NT2/D1 (cell line): ENCODE measurements at regions not wholly inside any gene's neighbourhood (a gene's known extent, or its start where the extent isn't known, plus 50 kb on each side); places are given as distances from the start of the nearest gene placed in this dataset.

Source experiments
- DNase-seq: peaks from one replicate; pipeline ENCODE4 v3.0.0-alpha.2; 2011; ENCODE audit warnings: low read depth, low spot score
- H3K27me3 ChIP-seq: 2 replicates; pipeline ENCODE4 v1.6.0; 2011; ENCODE audit warnings: mild to moderate bottlenecking; ENCODE audit not compliant: insufficient read length, insufficient read depth
- H3K36me3 ChIP-seq: 2 replicates; pipeline ENCODE4 v1.6.1; 2011; ENCODE audit warnings: mild to moderate bottlenecking, low read length, mixed read lengths; ENCODE audit not compliant: insufficient read depth, insufficient read length
- H3K4me1 ChIP-seq: 2 replicates; pipeline ENCODE4 v1.5.1; 2011; ENCODE audit not compliant: insufficient read depth, insufficient read length
- H3K4me3 ChIP-seq: 2 replicates; pipeline ENCODE4 v1.5.1; 2011; ENCODE audit warnings: low read depth; ENCODE audit not compliant: insufficient read length
- H3K9ac ChIP-seq: 2 replicates; pipeline ENCODE4 v1.6.0; 2011; ENCODE audit warnings: low read depth; ENCODE audit not compliant: insufficient read length
- H3K9me3 ChIP-seq: 2 replicates; pipeline ENCODE4 v1.5.1; 2011; ENCODE audit warnings: mild to moderate bottlenecking, low read length; ENCODE audit not compliant: insufficient read depth
- SUZ12 ChIP-seq: IDR thresholded peaks from 2 replicates; pipeline ENCODE4 v1.6.1; 2011; ENCODE audit not compliant: insufficient read length, insufficient read depth; ENCODE audit errors: extremely low read depth
- YY1 ChIP-seq: IDR thresholded peaks from 2 replicates; pipeline ENCODE4 v1.6.1; 2011; ENCODE audit not compliant: insufficient read length, insufficient read depth
- ZNF274 ChIP-seq: IDR thresholded peaks from 2 replicates; pipeline ENCODE4 v1.6.1; 2011; ENCODE audit warnings: mild to moderate bottlenecking, low read depth, low read length

DNA sequence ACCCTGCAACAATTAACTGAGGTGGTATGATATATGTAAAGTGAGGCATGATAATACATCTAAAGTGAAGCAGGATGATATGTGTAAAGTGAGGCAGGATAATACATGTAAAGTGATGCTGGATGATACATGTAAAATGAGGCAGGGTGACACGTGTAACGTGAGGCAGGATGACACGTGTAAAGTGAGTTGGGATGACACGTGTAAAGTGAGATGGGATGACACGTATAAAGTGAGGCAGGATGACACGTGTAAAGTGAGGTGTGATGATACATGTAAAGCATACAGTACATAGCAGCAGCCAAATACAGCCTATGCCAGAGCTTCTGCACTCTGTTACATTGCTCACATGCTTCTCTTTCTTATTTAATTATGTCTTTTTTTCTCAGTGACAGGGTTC lies 184.4 kb upstream of the FOXF1 start:
- DNase-seq, result no peak
- Histone ChIP-seq H3K9ac (no peak overlapping the region), H3K4me1 (peaks cover 3% of the 10 kb centered on the region), H3K9me3 (peaks cover 11% of the 10 kb centered on the region; the same call in 1 of the 2 replicates), H3K27me3 (peaks cover 5% of the 10 kb centered on the region), H3K36me3 (no peaks in the 10 kb centered on the region), H3K4me3 (no peak overlapping the region)
- no peak for TF ChIP-seq YY1
- TF ChIP-seq SUZ12, result no peak
- TF ChIP-seq ZNF274, result no peak

DNA sequence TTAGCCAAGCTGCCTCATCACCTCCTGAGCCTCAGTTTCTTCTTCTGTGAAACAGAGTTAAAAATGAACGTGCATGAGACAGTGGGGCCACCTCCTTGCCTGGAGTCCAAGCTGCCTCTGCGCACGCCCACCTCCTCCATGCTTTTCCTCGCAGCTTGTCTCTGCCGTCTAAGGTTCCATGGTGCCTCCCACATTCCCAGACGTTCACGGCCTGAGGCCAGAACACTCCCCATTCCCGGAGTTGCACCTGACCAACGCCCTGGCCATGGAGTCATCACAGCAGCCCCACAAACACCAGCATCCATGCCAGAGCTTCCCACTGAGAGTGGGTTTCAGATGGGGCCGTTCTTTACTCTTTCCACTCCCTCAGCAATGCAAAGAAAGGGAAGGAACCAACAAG lies 183.0 kb upstream of the FOXF1 start:
- Histone ChIP-seq H3K9me3 (peaks cover 11% of the 10 kb centered on the region; the same call in 1 of the 2 replicates), H3K4me3 (no peak overlapping the region), H3K4me1 (peaks cover 3% of the 10 kb centered on the region), H3K27me3 (peaks cover 8% of the 10 kb centered on the region), H3K36me3 (no peaks in the 10 kb centered on the region), H3K9ac (no peak overlapping the region)
- no peak for TF ChIP-seq YY1
- no peak for TF ChIP-seq SUZ12
- TF ChIP-seq ZNF274, result no peak
- DNase-seq, result no peak

GRCh38 chr16:86330906-86331305 lies 179.4 kb upstream of the FOXF1 start:
- H3K36me3 ChIP-seq, result no peaks in the 10 kb centered on the region
- no peak overlapping the region for H3K4me3 ChIP-seq
- no peak for TF ChIP-seq ZNF274
- TF ChIP-seq YY1, result no peak
- TF ChIP-seq SUZ12, result no peak
- no peak overlapping the region for H3K9ac ChIP-seq
- peaks cover 4% of the 10 kb centered on the region; the same call in 1 of the 2 replicates for H3K9me3 ChIP-seq
- H3K4me1 ChIP-seq, result no peaks in the 10 kb centered on the region
- no peak for DNase-seq
- H3K27me3 ChIP-seq, result peaks cover 10% of the 10 kb centered on the region

DNA sequence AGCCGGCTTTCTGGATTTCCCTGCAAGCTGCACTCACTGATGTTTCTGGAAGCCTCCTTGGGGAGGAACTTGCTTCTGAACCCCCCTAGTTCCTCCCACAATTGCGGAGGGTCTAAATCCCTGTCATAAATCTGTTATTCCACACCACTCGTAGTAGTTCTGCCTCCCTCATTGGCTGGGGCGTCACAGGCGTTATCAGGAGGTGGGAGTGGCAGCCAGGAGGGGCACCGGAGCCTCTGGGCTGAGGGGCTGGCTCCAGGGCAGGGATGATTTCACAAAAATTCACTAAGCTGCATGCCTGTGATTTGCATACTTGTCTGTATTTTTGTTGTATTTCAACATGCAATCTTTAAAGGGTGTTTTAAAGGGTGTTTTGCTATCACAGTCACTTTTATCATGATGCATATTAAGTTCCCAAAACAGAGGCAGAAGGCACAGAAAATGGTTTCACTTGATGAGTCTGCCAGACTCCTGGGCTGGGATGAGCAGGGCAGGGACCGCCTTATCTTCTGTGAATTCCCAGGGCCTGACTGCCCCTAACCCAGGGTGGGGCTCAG lies 176.2 kb upstream of the FOXF1 start:
- no peak for DNase-seq
- TF ChIP-seq YY1, result no peak
- Histone ChIP-seq H3K9me3 (peaks cover 4% of the 10 kb centered on the region; the same call in 1 of the 2 replicates), H3K4me1 (no peaks in the 10 kb centered on the region), H3K27me3 (peaks cover 10% of the 10 kb centered on the region), H3K4me3 (no peak overlapping the region), H3K36me3 (no peaks in the 10 kb centered on the region), H3K9ac (no peak overlapping the region)

DNA sequence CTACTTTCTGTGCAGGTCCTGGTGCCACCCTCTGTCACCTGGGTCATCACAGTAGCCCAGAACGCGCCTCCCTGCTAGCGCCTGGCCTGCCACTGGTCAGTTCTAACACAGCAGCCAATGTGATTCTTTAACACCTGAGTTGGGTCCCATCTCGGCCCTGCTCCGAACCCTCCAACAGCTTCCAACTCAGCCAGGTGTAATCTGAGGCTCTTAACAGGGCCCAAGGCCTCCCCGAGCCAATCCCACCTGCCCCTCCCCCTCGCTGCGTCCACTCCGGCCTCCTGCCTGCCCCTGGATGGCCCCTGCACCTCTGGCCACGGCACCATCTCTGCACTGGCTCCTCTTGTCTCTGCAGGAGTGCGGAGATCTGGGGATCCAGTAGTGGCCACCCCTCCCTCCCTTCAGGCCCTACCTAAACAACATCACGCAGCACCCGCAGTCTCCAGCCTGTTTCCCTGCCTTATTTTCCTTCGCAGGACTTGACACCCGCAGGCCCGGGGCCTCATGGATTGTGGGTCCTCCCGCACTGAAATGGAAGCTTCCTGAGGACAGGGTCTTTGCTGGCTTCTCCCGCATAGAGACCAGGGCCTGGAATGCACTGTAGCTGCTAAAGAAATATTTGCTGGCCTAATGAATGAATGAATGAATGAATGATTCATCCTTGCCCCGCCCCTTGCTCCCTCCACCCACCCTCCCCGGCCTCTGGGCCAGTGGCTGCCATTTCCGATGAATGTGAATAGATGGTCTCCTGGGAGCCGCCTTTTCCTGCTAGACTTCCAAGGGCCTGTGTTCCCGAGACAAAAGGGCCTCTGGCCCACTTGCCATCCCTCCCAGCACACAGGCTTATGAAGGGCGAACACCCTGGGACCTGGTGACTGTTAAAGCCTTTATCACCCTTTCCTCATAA lies 174.8 kb upstream of the FOXF1 start:
- Histone ChIP-seq H3K9ac (no peak overlapping the region), H3K4me3 (no peak overlapping the region), H3K9me3 (peaks cover 4% of the 10 kb centered on the region; the same call in 1 of the 2 replicates), H3K4me1 (no peaks in the 10 kb centered on the region), H3K27me3 (peaks cover 4% of the 10 kb centered on the region), H3K36me3 (no peaks in the 10 kb centered on the region)
- TF ChIP-seq YY1 (no peak), ZNF274 (no peak), SUZ12 (no peak)
- no peak for DNase-seq

- H3K9ac ChIP-seq, result no peak overlapping the region
- H3K36me3 ChIP-seq, result no peaks in the 10 kb centered on the region
- H3K27me3 ChIP-seq, result peaks cover 11% of the 10 kb centered on the region
- DNase-seq, result no peak
- peaks cover 4% of the 10 kb centered on the region; the same call in 1 of the 2 replicates for H3K9me3 ChIP-seq
- TF ChIP-seq ZNF274 (no peak), YY1 (no peak), SUZ12 (no peak)
- H3K4me1 ChIP-seq, result peaks cover 4% of the 10 kb centered on the region
- no peak overlapping the region for H3K4me3 ChIP-seq
Measured at GRCh38 chr16:86337138-86337537, 173.2 kb upstream of the FOXF1 start.

- Histone ChIP-seq H3K36me3 (no peaks in the 10 kb centered on the region), H3K4me1 (peaks cover 4% of the 10 kb centered on the region), H3K4me3 (no peak overlapping the region), H3K9ac (no peak overlapping the region), H3K27me3 (peaks cover 14% of the 10 kb centered on the region), H3K9me3 (peaks cover 4% of the 10 kb centered on the region; the same call in 1 of the 2 replicates)
- no peak for DNase-seq
- TF ChIP-seq YY1 (no peak), SUZ12 (no peak), ZNF274 (no peak)
Measured at GRCh38 chr16:86337581-86338402, 172.5 kb upstream of the FOXF1 start.
